IMR-90 (cell line): ENCODE measurements at regions not wholly inside any gene's neighbourhood (a gene's known extent, or its start where the extent isn't known, plus 50 kb on each side); places are given as distances from the start of the nearest gene placed in this dataset.

ENCODE experiments used
- ATAC-seq: fragments of 200-7000 bp; cut with Tn5 transposase; 2 replicates; pipeline ENCODE4 v1.9.1; 2020; ENCODE audit warnings: low read depth, mild to moderate bottlenecking, moderate library complexity
- BruUV-seq: library from RNA; stranded (reverse); fragments of 400-500 nt; replicated peaks from 2 replicates; lab custom pipeline; 2021; lab: Mats Ljungman, UMichigan
- CTCF ChIA-PET: fragments of 300-600 bp; formaldehyde crosslinking; extraction: SDS; loops from one replicate; lab custom pipeline; 2021; ENCODE audit warnings: antibody characterized with exemption; lab: Yijun Ruan, JAX
- POLR2A ChIA-PET: fragments of 300-600 bp; sonication (Branson Sonifier 250); formaldehyde crosslinking; loops from one replicate; lab custom pipeline; 2022; ENCODE audit warnings: antibody characterized with exemption; ENCODE audit not compliant: unreplicated experiment; lab: Charles Lee
- DNase-seq: peaks from one replicate; pipeline ENCODE4 v3.0.0; 2013
- H2AFZ ChIP-seq: replicated peaks from 2 replicates; pipeline ENCODE3; 2013; ENCODE audit warnings: low read length, mild to moderate bottlenecking; ENCODE audit not compliant: poor library complexity
- H2AK5ac ChIP-seq: 2 replicates; pipeline ENCODE4 v1.6.1; 2013; ENCODE audit warnings: low read depth, low read length, inconsistent platforms
- H2AK9ac ChIP-seq: replicated peaks from 2 replicates; pipeline ENCODE3; 2013; ENCODE audit warnings: mild to moderate bottlenecking, low read depth, low read length, moderate library complexity; ENCODE audit not compliant: poor library complexity
- H2BK120ac ChIP-seq: 2 replicates; pipeline ENCODE4 v1.6.1; 2013; ENCODE audit warnings: low read depth, low read length, inconsistent platforms
- H2BK15ac ChIP-seq: 3 replicates; pipeline ENCODE4 v1.6.1; 2013; ENCODE audit warnings: low read depth, low read length, inconsistent platforms
- H2BK20ac ChIP-seq: 2 replicates; pipeline ENCODE4 v1.6.1; 2013; ENCODE audit warnings: low read depth, mild to moderate bottlenecking, inconsistent platforms, low read length, moderate library complexity
- H2BK5ac ChIP-seq: 2 replicates; pipeline ENCODE4 v1.6.1; 2013; ENCODE audit warnings: mild to moderate bottlenecking, low read depth, low read length, inconsistent platforms; ENCODE audit not compliant: poor library complexity, severe bottlenecking
- H3K14ac ChIP-seq: replicated peaks from 2 replicates; pipeline ENCODE4 v1.6.1; 2013; ENCODE audit warnings: low read depth, low read length, inconsistent platforms
- H3K18ac ChIP-seq: 2 replicates; pipeline ENCODE4 v1.6.1; 2013; ENCODE audit warnings: low read depth, low read length, control low read depth
- H3K23ac ChIP-seq: 2 replicates; pipeline ENCODE4 v1.6.1; 2013; ENCODE audit warnings: low read depth, low read length, inconsistent platforms
- H3K27ac ChIP-seq: 2 replicates; pipeline ENCODE4 v1.5.1; 2013; ENCODE audit warnings: mild to moderate bottlenecking, control low read depth, low read length; ENCODE audit not compliant: insufficient read depth
- H3K27me3 ChIP-seq: 2 replicates; pipeline ENCODE4 v1.6.1; 2013; ENCODE audit warnings: low read length; ENCODE audit not compliant: control insufficient read depth, insufficient read depth
- H3K36me3 ChIP-seq: 2 replicates; pipeline ENCODE4 v1.6.1; 2013; ENCODE audit warnings: low read length, mixed read lengths; ENCODE audit not compliant: control insufficient read depth, insufficient read depth
- H3K4ac ChIP-seq: 2 replicates; pipeline ENCODE4 v1.6.1; 2013; ENCODE audit warnings: low read depth, low read length, inconsistent platforms
- H3K4me1 ChIP-seq: 2 replicates; pipeline ENCODE4 v1.6.1; 2013; ENCODE audit warnings: low read length, mixed read lengths; ENCODE audit not compliant: control insufficient read depth, insufficient read depth
- H3K4me2 ChIP-seq: 2 replicates; pipeline ENCODE4 v1.6.1; 2013; ENCODE audit warnings: low read depth, mild to moderate bottlenecking, control low read depth, low read length, moderate library complexity
- H3K4me3 ChIP-seq: 2 replicates; pipeline ENCODE4 v1.5.1; 2013; ENCODE audit warnings: low read depth, mild to moderate bottlenecking, control low read depth, low read length, moderate library complexity; ENCODE audit not compliant: insufficient read depth
- H3K56ac ChIP-seq: 2 replicates; pipeline ENCODE4 v1.6.1; 2013; ENCODE audit warnings: low read length, inconsistent platforms; ENCODE audit not compliant: insufficient read depth; ENCODE audit errors: extremely low read depth
- H3K79me1 ChIP-seq, 2 experiments: 2 replicates each; pipeline ENCODE4 v1.6.1; 2013; ENCODE audit warnings: low read length in 2 of 2, inconsistent platforms in 1 of 2, low read depth in 1 of 2
- H3K9ac ChIP-seq: 2 replicates; pipeline ENCODE4 v1.6.1; 2013; ENCODE audit warnings: low read depth, low read length, control low read depth
- H3K9me1 ChIP-seq: 2 replicates; pipeline ENCODE4 v1.6.1; 2013; ENCODE audit warnings: low read length, inconsistent platforms; ENCODE audit not compliant: insufficient read depth
- H3K9me3 ChIP-seq: 2 replicates; pipeline ENCODE4 v1.6.1; 2013; ENCODE audit warnings: low read length; ENCODE audit not compliant: control insufficient read depth, insufficient read depth
- H4K20me1 ChIP-seq: 2 replicates; pipeline ENCODE4 v1.6.1; 2013; ENCODE audit warnings: low read length, inconsistent platforms; ENCODE audit not compliant: insufficient read depth
- H4K5ac ChIP-seq: 2 replicates; pipeline ENCODE4 v1.6.1; 2013; ENCODE audit warnings: mild to moderate bottlenecking, low read depth, low read length, control low read depth
- H4K8ac ChIP-seq, 2 experiments: 2 replicates each; pipeline ENCODE4 v1.6.1; 2013; ENCODE audit warnings: low read depth in 2 of 2, low read length in 2 of 2, control low read depth in 1 of 2, inconsistent platforms in 1 of 2
- H4K91ac ChIP-seq: 2 replicates; pipeline ENCODE4 v1.6.1; 2013; ENCODE audit warnings: low read depth, low read length, inconsistent platforms; ENCODE audit not compliant: insufficient read depth
- BHLHE40 ChIP-seq: fragments of 150-350 bp; IDR thresholded peaks from 2 replicates; pipeline ENCODE4 v1.6.1; 2016; ENCODE audit warnings: mild to moderate bottlenecking, low read depth, low read length
- CEBPB ChIP-seq: IDR thresholded peaks from 2 replicates; pipeline ENCODE4 v1.6.1; 2012; ENCODE audit warnings: low read depth, low read length, improper control_type of control experiment
- CHD1 ChIP-seq: IDR thresholded peaks from 2 replicates; pipeline ENCODE4 v1.6.1; 2012; ENCODE audit warnings: low read depth, low read length, improper control_type of control experiment
- MAZ ChIP-seq: IDR thresholded peaks from 2 replicates; pipeline ENCODE4 v1.6.1; 2012; ENCODE audit warnings: low read depth, mild to moderate bottlenecking, low read length, improper control_type of control experiment, moderate library complexity, borderline replicate concordance
- MXI1 ChIP-seq: IDR thresholded peaks from 2 replicates; pipeline ENCODE4 v1.6.1; 2012; ENCODE audit warnings: low read depth, mild to moderate bottlenecking, low read length, moderate library complexity, borderline replicate concordance
- POLR2A ChIP-seq: IDR thresholded peaks from 2 replicates; pipeline ENCODE4 v1.6.1; 2012; ENCODE audit warnings: mild to moderate bottlenecking, low read depth, low read length
- RAD21 ChIP-seq: IDR thresholded peaks from 2 replicates; pipeline ENCODE4 v1.6.1; 2012; ENCODE audit warnings: low read length, improper control_type of control experiment
- RCOR1 ChIP-seq: IDR thresholded peaks from 2 replicates; pipeline ENCODE4 v1.6.1; 2012; ENCODE audit warnings: mild to moderate bottlenecking, low read length, improper control_type of control experiment; ENCODE audit not compliant: insufficient replicate concordance
- SMC3 ChIP-seq: fragments of 150-350 bp; IDR thresholded peaks from 2 replicates; pipeline ENCODE4 v1.6.1; 2016; ENCODE audit warnings: low read depth, mild to moderate bottlenecking, antibody characterized with exemption, low read length, moderate library complexity
- WGBS, 2 experiments: methylation state at CpG; one replicate each; pipeline versions ENCODE4 v1.1.5 to v1.1.7; 2013; ENCODE audit warnings: missing lambda C conversion rate in 2 of 2; ENCODE audit not compliant: insufficient read length in 1 of 2; ENCODE audit errors: extremely low coverage in 2 of 2; 5-methylcytosine and 5-hydroxymethylcytosine counted together
- dilution Hi-C: fragments of 300-500 bp; cut with HindIII; formaldehyde crosslinking; loops from one replicate; pipeline ENCODE4 v1.14.3; 2018; ENCODE audit warnings: low sequenced_read_pairs; ENCODE audit not compliant: unreplicated experiment
- in situ Hi-C: fragments of 300-500 bp; cut with MboI; formaldehyde crosslinking; loops from 3 replicates; pipeline ENCODE4 v1.14.3; 2019; ENCODE audit warnings: low sequenced_read_pairs, inconsistent platforms, mixed read lengths
- intact Hi-C: fragments of 100-400 bp; cut with micrococcal nuclease; formaldehyde crosslinking; loops from 2 replicates; pipeline ENCODE4 v1.10.0; 2022
- TF ChIP-seq, protein P1 (sequence below): conservative IDR thresholded peaks from 2 replicates; pipeline ENCODE4 v1.5.1; 2012; ENCODE audit warnings: mild to moderate bottlenecking, low read depth, low read length, improper control_type of control experiment

DNA sequence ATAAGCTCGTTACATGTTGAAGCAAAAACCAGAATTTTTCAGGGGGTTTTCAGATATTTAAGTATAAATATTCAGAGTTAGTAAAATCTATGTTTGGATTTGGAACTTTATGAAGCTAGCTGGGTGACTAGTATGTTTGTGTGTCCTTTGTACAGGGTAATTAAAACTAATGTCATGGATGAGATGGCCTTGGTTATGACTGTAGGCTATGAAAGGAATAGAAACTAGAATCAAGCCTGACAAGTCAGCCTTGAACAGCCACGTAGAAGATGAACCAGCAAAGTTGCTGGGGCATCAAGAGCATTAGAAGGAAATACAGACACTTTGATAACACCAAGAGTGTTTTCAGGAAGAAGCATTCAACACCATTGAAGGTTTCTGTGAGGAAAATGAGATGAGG lies 825.1 kb upstream of the CNTNAP5 start:
- Histone ChIP-seq H4K8ac (no peak overlapping the region), H3K14ac (no peak overlapping the region), H4K91ac (no peak overlapping the region), H3K56ac (no peak overlapping the region), H3K4me2 (no peak overlapping the region), H2BK120ac (no peak overlapping the region), H4K5ac (no peak overlapping the region), H3K9me3 (peaks cover 1% of the 10 kb centered on the region), H2AK9ac (no peak overlapping the region), H3K23ac (no peak overlapping the region), H2BK15ac (no peak overlapping the region), H3K27ac (no peak overlapping the region), H2AFZ (no peak overlapping the region), H3K4ac (no peak overlapping the region), H3K27me3 (no peaks in the 10 kb centered on the region), H3K9me1 (no peaks in the 10 kb centered on the region), H3K18ac (no peak overlapping the region), H2BK5ac (no peak overlapping the region), H2BK20ac (no peak overlapping the region), H3K4me3 (no peak overlapping the region), H3K9ac (no peak overlapping the region), H3K4me1 (no peaks in the 10 kb centered on the region), H4K20me1 (no peaks in the 10 kb centered on the region), H2AK5ac (no peak overlapping the region), H3K36me3 (no peaks in the 10 kb centered on the region), H3K79me1 (no peaks in the 10 kb centered on the region)
- dilution Hi-C loops, result no loop called here
- in situ Hi-C loops, result no loop called here
- ChIA-PET CTCF (no interaction called here), POLR2A (no interaction called here)
- intact Hi-C loops, result no loop called here
- no TSS peak for BruUV-seq
- TF ChIP-seq RAD21 (no peak), MXI1 (no peak), CEBPB (no peak), CHD1 (no peak), BHLHE40 (no peak), SMC3 (no peak), RCOR1 (no peak), POLR2A (no peak), MAZ (no peak)
- TF ChIP-seq, protein P1, sequence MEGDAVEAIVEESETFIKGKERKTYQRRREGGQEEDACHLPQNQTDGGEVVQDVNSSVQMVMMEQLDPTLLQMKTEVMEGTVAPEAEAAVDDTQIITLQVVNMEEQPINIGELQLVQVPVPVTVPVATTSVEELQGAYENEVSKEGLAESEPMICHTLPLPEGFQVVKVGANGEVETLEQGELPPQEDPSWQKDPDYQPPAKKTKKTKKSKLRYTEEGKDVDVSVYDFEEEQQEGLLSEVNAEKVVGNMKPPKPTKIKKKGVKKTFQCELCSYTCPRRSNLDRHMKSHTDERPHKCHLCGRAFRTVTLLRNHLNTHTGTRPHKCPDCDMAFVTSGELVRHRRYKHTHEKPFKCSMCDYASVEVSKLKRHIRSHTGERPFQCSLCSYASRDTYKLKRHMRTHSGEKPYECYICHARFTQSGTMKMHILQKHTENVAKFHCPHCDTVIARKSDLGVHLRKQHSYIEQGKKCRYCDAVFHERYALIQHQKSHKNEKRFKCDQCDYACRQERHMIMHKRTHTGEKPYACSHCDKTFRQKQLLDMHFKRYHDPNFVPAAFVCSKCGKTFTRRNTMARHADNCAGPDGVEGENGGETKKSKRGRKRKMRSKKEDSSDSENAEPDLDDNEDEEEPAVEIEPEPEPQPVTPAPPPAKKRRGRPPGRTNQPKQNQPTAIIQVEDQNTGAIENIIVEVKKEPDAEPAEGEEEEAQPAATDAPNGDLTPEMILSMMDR, result no peak
- WGBS, 2 experiments, result no CpG with 5 or more reads among the region's 2 CpGs
- ATAC-seq (no peak), DNase-seq (no peak)
